DND-41 (cell line): ENCODE measurements at regions not wholly inside any gene's neighbourhood (a gene's known extent, or its start where the extent isn't known, plus 50 kb on each side); places are given as distances from the start of the nearest gene placed in this dataset.

Experiments used
- ATAC-seq: fragments of 200-7000 bp; cut with Tn5 transposase; 3 replicates; pipeline ENCODE4 v1.9.1; 2021; ENCODE audit warnings: low read depth; ENCODE audit not compliant: insufficient read depth
- DNase-seq: peaks from one replicate; pipeline ENCODE4 v3.0.0-alpha.2; 2020
- H2AFZ ChIP-seq: 2 replicates; pipeline ENCODE4 v1.6.0; 2012; ENCODE audit warnings: low read depth, low read length
- H3K27ac ChIP-seq: 2 replicates; pipeline ENCODE4 v1.5.1; 2012; ENCODE audit warnings: low read length, inconsistent platforms
- H3K27me3 ChIP-seq: fragments of 200-600 bp; sonication (generic); 2 replicates; pipeline ENCODE4 v1.6.0; 2012; ENCODE audit warnings: low read length, mild to moderate bottlenecking, inconsistent platforms; ENCODE audit not compliant: insufficient read depth, poor library complexity
- H3K36me3 ChIP-seq: 2 replicates; pipeline ENCODE4 v1.5.1; 2012; ENCODE audit warnings: low read length, inconsistent platforms; ENCODE audit not compliant: insufficient read depth
- H3K4me1 ChIP-seq: 2 replicates; pipeline ENCODE4 v1.5.1; 2012; ENCODE audit warnings: mild to moderate bottlenecking, low read length; ENCODE audit not compliant: insufficient read depth
- H3K4me2 ChIP-seq: 2 replicates; pipeline ENCODE4 v1.6.0; 2012; ENCODE audit warnings: mild to moderate bottlenecking, moderate library complexity, low read length, inconsistent platforms; ENCODE audit not compliant: insufficient read depth
- H3K4me3 ChIP-seq, 2 experiments: fragments of 200-600 bp in 1 of 2; shearing (Covaris generic) in 1 of 2; 2 replicates each; pipeline ENCODE4 v1.5.1; 2012 to 2016; ENCODE audit warnings: inconsistent platforms in 2 of 2, low read length in 2 of 2, mild to moderate bottlenecking in 2 of 2, low read depth in 1 of 2, moderate library complexity in 1 of 2
- H3K79me2 ChIP-seq: 2 replicates; pipeline ENCODE4 v1.6.0; 2012; ENCODE audit warnings: low read length, inconsistent platforms; ENCODE audit not compliant: insufficient read depth
- H3K9ac ChIP-seq: 2 replicates; pipeline ENCODE4 v1.6.0; 2012; ENCODE audit warnings: low read depth, mild to moderate bottlenecking, inconsistent platforms, low read length, moderate library complexity
- H3K9me3 ChIP-seq: 2 replicates; pipeline ENCODE4 v1.5.1; 2012; ENCODE audit warnings: low read length, moderate library complexity, mild to moderate bottlenecking, inconsistent platforms; ENCODE audit not compliant: insufficient read depth, severe bottlenecking
- H4K20me1 ChIP-seq: 2 replicates; pipeline ENCODE4 v1.6.0; 2012; ENCODE audit warnings: low read length; ENCODE audit not compliant: insufficient read depth
- EZH2 ChIP-seq: IDR thresholded peaks from 3 replicates; pipeline ENCODE4 v1.6.1; 2012; ENCODE audit warnings: borderline replicate concordance, low read depth, mild to moderate bottlenecking, moderate library complexity, low read length, inconsistent platforms; ENCODE audit not compliant: severe bottlenecking
- TF ChIP-seq, protein P1 (sequence below): IDR thresholded peaks from 2 replicates; pipeline ENCODE4 v1.5.1; 2012; ENCODE audit warnings: borderline replicate concordance, low read length, moderate library complexity, mild to moderate bottlenecking; ENCODE audit not compliant: poor library complexity, severe bottlenecking; ENCODE audit errors: extremely low read depth

DNA sequence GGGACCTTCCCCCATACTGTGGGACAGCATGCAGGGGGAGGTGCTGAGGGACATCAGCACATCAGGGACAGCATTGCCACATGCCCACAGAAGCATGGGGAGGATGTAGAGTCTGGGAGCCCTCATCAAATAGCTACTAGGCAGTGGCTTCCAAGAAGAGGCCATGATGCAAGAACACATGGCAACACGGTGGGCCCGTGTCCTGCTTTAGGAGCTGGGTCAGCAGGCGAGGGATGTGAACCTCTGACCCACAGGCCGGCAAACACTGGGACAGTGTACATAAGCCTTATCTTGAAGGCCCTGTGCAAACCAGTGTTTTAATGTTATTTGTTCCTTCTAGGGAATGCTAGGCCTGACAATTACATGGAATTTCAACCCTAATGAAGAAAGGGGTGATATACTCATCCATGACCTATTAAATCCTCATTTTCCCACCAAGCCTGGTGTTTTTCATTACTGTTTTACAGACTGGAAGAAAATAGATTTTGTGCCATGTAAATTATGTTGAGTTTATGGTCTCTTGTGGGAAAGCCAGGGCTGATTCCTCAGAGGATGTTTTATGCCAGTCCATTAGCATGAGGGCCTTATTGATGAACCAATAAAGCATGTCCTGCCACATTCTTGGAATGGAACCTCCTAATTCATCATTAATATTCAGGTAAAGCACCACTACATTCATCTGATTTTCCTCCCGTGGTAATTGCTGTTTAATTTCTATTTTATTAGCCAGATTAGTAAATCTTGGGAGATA, 61.7 kb upstream of the SLC25A26 start:
- no peak for TF ChIP-seq EZH2
- TF ChIP-seq, protein P1, sequence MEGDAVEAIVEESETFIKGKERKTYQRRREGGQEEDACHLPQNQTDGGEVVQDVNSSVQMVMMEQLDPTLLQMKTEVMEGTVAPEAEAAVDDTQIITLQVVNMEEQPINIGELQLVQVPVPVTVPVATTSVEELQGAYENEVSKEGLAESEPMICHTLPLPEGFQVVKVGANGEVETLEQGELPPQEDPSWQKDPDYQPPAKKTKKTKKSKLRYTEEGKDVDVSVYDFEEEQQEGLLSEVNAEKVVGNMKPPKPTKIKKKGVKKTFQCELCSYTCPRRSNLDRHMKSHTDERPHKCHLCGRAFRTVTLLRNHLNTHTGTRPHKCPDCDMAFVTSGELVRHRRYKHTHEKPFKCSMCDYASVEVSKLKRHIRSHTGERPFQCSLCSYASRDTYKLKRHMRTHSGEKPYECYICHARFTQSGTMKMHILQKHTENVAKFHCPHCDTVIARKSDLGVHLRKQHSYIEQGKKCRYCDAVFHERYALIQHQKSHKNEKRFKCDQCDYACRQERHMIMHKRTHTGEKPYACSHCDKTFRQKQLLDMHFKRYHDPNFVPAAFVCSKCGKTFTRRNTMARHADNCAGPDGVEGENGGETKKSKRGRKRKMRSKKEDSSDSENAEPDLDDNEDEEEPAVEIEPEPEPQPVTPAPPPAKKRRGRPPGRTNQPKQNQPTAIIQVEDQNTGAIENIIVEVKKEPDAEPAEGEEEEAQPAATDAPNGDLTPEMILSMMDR = no peak
- no peak for ATAC-seq
- no peaks in the 10 kb centered on the region for H3K36me3 ChIP-seq

DNA sequence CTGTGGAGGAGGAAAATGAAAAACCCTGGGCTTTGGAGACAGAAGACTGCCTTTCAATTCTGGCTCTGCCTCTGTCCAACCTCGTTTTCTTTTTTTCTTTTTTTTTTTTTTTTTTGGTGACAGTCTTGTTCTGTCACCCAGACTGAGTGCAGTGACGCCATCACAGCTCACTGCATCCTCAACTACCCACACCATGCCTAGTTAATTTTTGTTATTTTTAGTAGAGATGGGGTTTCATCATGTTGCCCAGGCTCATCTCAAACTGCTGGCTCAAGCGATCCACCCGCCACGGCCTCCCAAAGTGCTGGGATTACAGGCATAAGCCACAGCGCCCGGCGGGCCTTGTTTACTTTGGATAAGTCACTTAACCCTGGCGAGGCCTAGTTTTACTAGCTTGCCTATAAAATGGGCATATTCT, 66.3 kb upstream of the SLC25A26 start:
- ATAC-seq (no peak), DNase-seq (no peak)
- H4K20me1 ChIP-seq = no peaks in the 10 kb centered on the region
- no peaks in the 10 kb centered on the region for H3K36me3 ChIP-seq
- no peaks in the 10 kb centered on the region for H3K4me1 ChIP-seq
- no peak overlapping the region for H3K9ac ChIP-seq
- H3K4me3 ChIP-seq = no peak overlapping the region
- H2AFZ ChIP-seq = no peak overlapping the region
- H3K27ac ChIP-seq = no peak overlapping the region
- peaks cover 3% of the 10 kb centered on the region for H3K27me3 ChIP-seq
- no peaks in the 10 kb centered on the region for H3K9me3 ChIP-seq
- TF ChIP-seq, protein P1 = no peak
- no peak for TF ChIP-seq EZH2
- H3K79me2 ChIP-seq = no peaks in the 10 kb centered on the region
- no peak overlapping the region for H3K4me2 ChIP-seq

More for the DNA sequence above, 61.7 kb upstream of the SLC25A26 start:
- peaks cover 3% of the 10 kb centered on the region for H3K27me3 ChIP-seq
- no peaks in the 10 kb centered on the region for H4K20me1 ChIP-seq
- H3K9me3 ChIP-seq = no peaks in the 10 kb centered on the region
- no peak overlapping the region for H3K4me3 ChIP-seq
- H2AFZ ChIP-seq = no peak overlapping the region
- H3K79me2 ChIP-seq = no peaks in the 10 kb centered on the region
- no peaks in the 10 kb centered on the region for H3K4me1 ChIP-seq
- no peak overlapping the region for H3K9ac ChIP-seq
- DNase-seq = no peak
- no peak overlapping the region for H3K27ac ChIP-seq
- H3K4me2 ChIP-seq = no peak overlapping the region

DNA sequence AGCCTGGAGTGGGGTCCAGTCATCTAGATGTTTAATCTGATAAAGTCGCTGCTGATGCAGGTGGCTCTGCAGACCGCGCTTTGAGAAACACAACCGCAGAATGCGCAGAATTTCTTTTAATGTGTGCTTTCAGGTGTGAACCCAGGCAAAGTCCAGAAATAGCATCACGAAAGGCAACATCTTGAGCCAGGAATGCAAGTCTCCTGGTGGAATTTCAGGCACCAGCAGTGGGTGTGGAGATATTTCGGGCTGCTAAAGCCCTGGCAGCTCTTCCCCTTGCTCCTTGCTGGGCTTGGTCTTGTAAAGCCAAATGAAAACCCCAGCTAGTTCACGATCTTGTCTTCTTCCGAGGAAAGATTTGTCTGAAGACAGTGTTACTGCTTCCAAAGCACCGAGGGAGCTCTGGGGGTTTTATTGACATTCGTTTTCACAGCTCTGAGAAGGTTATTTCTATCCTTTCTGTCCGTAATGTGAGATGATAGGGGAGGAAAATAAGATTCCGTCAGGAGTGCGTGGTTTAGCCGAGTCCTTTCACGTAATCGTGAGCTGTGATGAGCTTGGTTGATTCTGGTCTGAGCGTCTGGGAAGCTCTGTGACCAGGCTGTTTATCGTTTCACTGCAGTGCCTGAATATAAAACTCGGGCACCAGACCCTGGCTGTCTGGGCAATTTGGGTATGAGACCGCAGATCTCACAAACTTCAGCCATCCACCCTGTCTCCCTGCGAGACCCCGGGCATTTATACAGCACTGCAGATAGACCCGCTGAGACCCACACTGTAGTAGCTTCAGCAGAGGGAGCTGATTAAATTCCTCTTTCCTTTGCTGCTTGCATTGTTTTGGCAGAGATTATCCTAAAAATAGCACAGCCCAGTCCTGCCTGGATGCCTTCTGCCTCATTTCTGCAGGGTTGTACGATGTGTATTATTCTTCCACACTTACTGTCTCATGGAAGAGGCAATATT, 67.0 kb upstream of the SLC25A26 start:
- no peak for DNase-seq
- Histone ChIP-seq H3K27me3 (peaks cover 3% of the 10 kb centered on the region), H4K20me1 (no peaks in the 10 kb centered on the region), H3K4me1 (no peaks in the 10 kb centered on the region), H3K9ac (no peak overlapping the region), H2AFZ (no peak overlapping the region), H3K36me3 (no peaks in the 10 kb centered on the region), H3K4me2 (no peak overlapping the region), H3K4me3 (no peak overlapping the region), H3K9me3 (no peaks in the 10 kb centered on the region), H3K27ac (no peak overlapping the region), H3K79me2 (no peaks in the 10 kb centered on the region)
- ATAC-seq = no peak
- TF ChIP-seq EZH2 = no peak
- TF ChIP-seq, protein P1 = no peak
